Common myeloid progenitor, CD34-positive (primary cell): ENCODE measurements at regions not wholly inside any gene's neighbourhood (a gene's known extent, or its start where the extent isn't known, plus 50 kb on each side); places are given as distances from the start of the nearest gene placed in this dataset.

Source experiments
- CTCF ChIA-PET: fragments of 350-600 bp; sonication (Branson Sonifier 250); formaldehyde crosslinking; loops from one replicate; lab custom pipeline; 2021; ENCODE audit warnings: antibody characterized with exemption; lab: Charles Lee
- POLR2A ChIA-PET: fragments of 350-600 bp; sonication (Branson Sonifier 250); formaldehyde crosslinking; loops from one replicate; lab custom pipeline; 2021; ENCODE audit warnings: antibody characterized with exemption; lab: Charles Lee
- DNase-seq, 3 donors: peaks; one replicate each; pipeline versions ENCODE4 v3.0.0 to v3.0.0-alpha.2; 2013
- H3K27ac ChIP-seq, 2 experiments: 1 replicate in 1 of 2; 2 replicates in 1 of 2; pipeline ENCODE4 v1.7.0; 2013; ENCODE audit warnings: inconsistent platforms in 2 of 2, low read length in 2 of 2, mild to moderate bottlenecking in 2 of 2, low read depth in 1 of 2, moderate library complexity in 1 of 2; ENCODE audit not compliant: severe bottlenecking in 2 of 2, insufficient read depth in 1 of 2, poor library complexity in 1 of 2
- H3K27me3 ChIP-seq, 5 experiments: replicated peaks in 2 of 5; 1 replicate in 3 of 5; 2 replicates in 2 of 5; pipeline versions ENCODE4 v1.6.1 to v1.7.0; 2013; ENCODE audit warnings: low read length in 4 of 5, mild to moderate bottlenecking in 2 of 5, moderate library complexity in 2 of 5, inconsistent platforms in 1 of 5; ENCODE audit not compliant: insufficient read depth in 5 of 5, control insufficient read depth in 4 of 5
- H3K36me3 ChIP-seq, 4 experiments: 1 replicate in 2 of 4; 2 replicates in 2 of 4; pipeline versions ENCODE4 v1.6.1 to v1.7.0; 2013; ENCODE audit warnings: low read length in 3 of 4, control low read depth in 1 of 4, mild to moderate bottlenecking in 1 of 4; ENCODE audit not compliant: control insufficient read depth in 4 of 4, insufficient read depth in 4 of 4
- H3K4me1 ChIP-seq, 4 experiments: 1 replicate in 3 of 4; 2 replicates in 1 of 4; pipeline versions ENCODE4 v1.6.1 to v1.7.1; 2013; ENCODE audit warnings: low read length in 3 of 4, mild to moderate bottlenecking in 3 of 4, control low read depth in 1 of 4, inconsistent platforms in 1 of 4, moderate library complexity in 1 of 4; ENCODE audit not compliant: control insufficient read depth in 4 of 4, insufficient read depth in 4 of 4; ENCODE audit errors: control extremely low read depth in 1 of 4
- H3K4me3 ChIP-seq, 7 experiments: 1 replicate in 4 of 7; 2 replicates in 3 of 7; pipeline versions ENCODE4 v1.5.1 to v1.7.0; 2013; ENCODE audit warnings: mild to moderate bottlenecking in 7 of 7, low read length in 6 of 7, moderate library complexity in 6 of 7, inconsistent platforms in 2 of 7, low read depth in 2 of 7, control low read depth in 1 of 7; ENCODE audit not compliant: insufficient read depth in 4 of 7, control insufficient read depth in 1 of 7; ENCODE audit errors: extremely low read depth in 1 of 7
- H3K9me3 ChIP-seq, 5 experiments: 1 replicate in 4 of 5; 2 replicates in 1 of 5; pipeline versions ENCODE4 v1.6.1 to v1.7.1; 2013; ENCODE audit warnings: low read length in 4 of 5, mild to moderate bottlenecking in 2 of 5, inconsistent platforms in 1 of 5, low read depth in 1 of 5, moderate library complexity in 1 of 5; ENCODE audit not compliant: control insufficient read depth in 4 of 5, insufficient read depth in 2 of 5; ENCODE audit errors: control extremely low read depth in 1 of 5
- WGBS: methylation state at CpG from one replicate; pipeline ENCODE4 v1.1.5; 2013; ENCODE audit not compliant: insufficient coverage; 5-methylcytosine and 5-hydroxymethylcytosine counted together

DNA sequence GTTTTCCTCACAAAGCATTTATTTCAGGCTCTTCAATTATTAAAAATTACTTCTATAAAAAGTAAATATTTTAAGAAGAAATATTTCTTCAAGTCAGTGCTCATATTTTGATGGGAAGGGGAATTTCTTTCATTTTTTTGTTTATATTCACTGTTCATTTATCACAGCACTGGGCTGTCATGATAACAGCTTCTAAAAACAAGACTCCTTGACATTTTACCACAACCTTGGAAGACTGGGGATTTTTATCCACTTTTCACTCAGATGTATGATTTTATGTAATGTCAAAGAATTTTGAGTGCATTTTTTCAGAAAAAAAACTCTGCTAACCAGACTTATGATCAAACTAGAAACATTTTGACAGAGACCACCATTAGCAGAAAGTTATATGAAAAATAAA is 149.7 kb downstream of the PHLDA1 start:
- peaks cover 4 to 27% (median 8%) of the 10 kb centered on the region in 5 experiments for H3K27me3 ChIP-seq
- H3K27ac ChIP-seq: no peak overlapping the region
- DNase-seq: no peak
- ChIA-PET CTCF (interaction anchor here (1.4 kb wide), 1 partner anchor 33 kb away, joined by 4 read pairs; no protein-coding TSS in a partner anchor), POLR2A (no interaction called here)
- no peak overlapping the region for H3K4me3 ChIP-seq
- H3K9me3 ChIP-seq: no peaks in the 10 kb centered on the region
- H3K36me3 ChIP-seq: no peaks in the 10 kb centered on the region
- H3K4me1 ChIP-seq: no peaks in the 10 kb centered on the region

DNA sequence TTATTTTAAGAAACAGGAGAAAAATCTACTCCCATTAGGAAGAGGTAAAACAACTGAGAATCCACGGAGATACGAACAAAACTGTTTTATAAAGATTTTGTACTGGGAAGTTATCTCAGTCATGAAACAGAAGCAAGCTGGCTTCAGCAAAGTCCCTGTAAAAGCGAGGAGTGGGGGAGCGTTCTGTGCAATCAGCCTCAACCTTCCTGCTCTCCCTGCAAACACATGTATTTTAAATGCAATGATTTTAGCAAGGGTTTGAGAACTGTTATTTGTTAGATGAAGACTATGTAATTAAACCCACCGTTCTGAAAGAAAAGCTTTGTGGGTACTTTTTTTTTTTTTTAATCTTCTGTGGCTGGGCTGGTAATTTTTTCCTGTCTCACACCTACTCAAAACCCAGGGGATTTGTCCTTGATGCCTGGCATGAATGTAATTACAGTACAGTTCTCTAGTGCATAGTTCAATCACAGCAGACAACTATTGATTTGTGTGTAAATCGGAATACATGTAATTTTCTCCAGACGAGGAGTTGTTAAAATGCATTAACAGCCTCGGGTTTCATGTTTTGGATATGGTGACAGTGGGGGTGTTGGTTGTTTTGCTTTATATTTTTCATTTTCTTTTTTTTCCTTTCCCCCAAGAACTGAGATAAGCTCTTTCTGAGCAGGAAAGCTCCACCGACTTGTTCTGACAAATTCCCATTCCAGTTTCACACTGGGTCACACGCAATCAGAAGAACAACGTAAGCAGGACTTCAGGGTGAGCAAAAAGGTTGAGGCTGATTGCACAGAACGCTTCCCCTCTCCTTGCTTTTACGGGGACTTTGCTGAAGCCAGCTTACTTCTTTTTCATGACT is 153.6 kb downstream of the PHLDA1 start:
- WGBS: 87% methylated on average over 7 of the region's 13 CpGs
- ChIA-PET CTCF (interaction anchor here (1.1 kb wide), 1 partner anchor 111 kb away, joined by 4 read pairs; no protein-coding TSS in a partner anchor), POLR2A (no interaction called here)
- H3K9me3 ChIP-seq: no peaks in the 10 kb centered on the region
- peaks cover 0 to 16% (median under 1%) of the 10 kb centered on the region in 5 experiments for H3K27me3 ChIP-seq
- H3K36me3 ChIP-seq: no peaks in the 10 kb centered on the region
- no peaks in the 10 kb centered on the region for H3K4me1 ChIP-seq
- H3K27ac ChIP-seq: no peak overlapping the region
- no peak for DNase-seq
- H3K4me3 ChIP-seq: no peak overlapping the region

DNA sequence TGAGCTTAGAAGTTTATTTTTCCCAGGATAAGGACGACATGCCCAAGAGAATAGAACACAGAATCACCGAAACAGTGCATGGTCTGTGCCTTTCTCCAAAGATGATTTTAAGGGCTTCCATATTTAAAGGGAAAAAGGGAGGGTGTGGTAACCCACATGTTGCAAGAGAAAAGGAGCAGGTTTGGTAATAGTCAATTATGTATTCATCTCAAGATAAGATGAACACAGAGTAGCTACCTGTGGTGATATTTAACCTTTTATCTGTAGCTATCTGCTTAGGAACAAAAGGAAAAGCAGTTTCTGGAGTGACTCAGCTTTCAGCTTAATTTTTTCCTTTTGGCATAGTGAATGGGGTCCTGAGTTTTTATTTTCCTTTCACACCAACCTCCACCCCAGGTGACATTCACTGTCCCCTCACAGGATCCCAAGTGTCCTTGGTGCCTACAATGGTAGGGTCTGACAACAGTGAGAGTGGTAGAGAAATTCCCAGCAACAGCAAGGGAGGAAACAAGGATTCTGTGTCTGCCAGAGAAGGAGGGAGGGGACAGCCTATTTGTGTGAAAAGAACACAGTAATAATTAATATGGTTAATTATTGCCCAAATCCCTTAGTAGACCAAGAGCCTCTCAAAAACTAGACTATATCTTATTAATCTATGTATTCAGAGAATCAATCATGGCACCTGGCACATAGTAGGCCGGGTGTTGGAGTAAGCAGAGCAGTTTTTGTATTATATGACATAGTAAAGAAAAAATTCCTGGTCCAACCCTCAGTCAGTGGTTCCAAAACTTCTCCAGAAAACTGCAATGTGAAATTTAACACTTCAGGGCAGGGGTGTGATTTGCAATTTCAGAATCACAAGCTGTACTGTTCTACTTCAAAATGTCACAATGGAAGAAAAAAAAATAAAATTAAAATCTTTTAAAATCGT is 154.5 kb downstream of the PHLDA1 start:
- H3K27ac ChIP-seq: no peak overlapping the region
- H3K9me3 ChIP-seq: no peaks in the 10 kb centered on the region
- POLR2A ChIA-PET: no interaction called here
- 82% methylated on average over 2 of the region's 4 CpGs for WGBS
- CTCF ChIA-PET: interaction anchor here (1.1 kb wide), 1 partner anchor 111 kb away, joined by 4 read pairs; no protein-coding TSS in a partner anchor
- H3K4me1 ChIP-seq: no peaks in the 10 kb centered on the region
- peaks cover 0 to 15% (median 0%) of the 10 kb centered on the region in 5 experiments for H3K27me3 ChIP-seq
- no peak overlapping the region for H3K4me3 ChIP-seq
- no peaks in the 10 kb centered on the region for H3K36me3 ChIP-seq
- no peak for DNase-seq

DNA sequence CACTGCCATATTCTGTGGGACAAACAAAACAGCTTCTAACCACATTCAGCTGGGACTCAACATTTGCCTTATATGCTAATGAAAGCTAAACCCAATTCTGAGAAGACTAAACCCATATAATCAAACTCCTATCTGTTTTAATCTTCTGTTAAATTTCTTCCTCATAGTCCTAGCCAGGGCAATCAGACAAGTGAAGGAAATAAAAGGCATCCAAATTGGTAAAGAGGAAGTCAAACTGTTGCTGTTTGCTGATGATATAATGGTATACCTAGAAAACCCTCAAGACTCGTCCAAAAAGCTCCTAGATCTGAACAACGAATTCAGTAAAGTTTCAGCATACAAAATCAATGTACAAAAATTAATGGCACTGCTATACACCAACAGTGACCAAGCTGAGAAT is 157.1 kb downstream of the PHLDA1 start:
- Histone ChIP-seq H3K27me3 (peaks cover 0 to 10% (median 0%) of the 10 kb centered on the region in 5 experiments), H3K4me1 (no peaks in the 10 kb centered on the region), H3K9me3 (no peaks in the 10 kb centered on the region), H3K36me3 (no peaks in the 10 kb centered on the region), H3K4me3 (no peak overlapping the region), H3K27ac (no peak overlapping the region)
- WGBS: 10% methylated on average over 2 of the region's 2 CpGs
- CTCF ChIA-PET: no interaction called here
- POLR2A ChIA-PET: no interaction called here
- peak in 2 of 3 donors; percentile 3 to 10 for DNase-seq

DNA sequence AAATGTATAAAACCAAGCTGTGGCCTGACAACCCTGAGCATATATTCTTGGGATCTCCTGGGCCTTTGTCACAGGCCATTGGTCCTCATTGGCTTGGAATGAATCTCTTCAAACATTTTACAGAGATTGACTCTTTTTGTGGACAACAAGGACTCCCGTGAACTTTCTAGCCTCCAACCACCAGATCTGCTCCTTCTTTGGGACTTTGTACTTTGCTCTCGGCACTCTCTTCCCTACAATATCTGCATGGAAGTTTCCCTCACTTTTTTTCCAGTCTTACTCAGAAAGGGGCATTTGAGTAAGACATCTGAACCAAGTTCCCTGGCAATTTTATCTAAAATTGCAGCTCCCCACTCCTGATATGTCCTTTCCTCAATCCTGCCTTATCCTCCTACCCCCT is 158.8 kb downstream of the PHLDA1 start:
- H3K4me3 ChIP-seq: no peak overlapping the region
- no peaks in the 10 kb centered on the region for H3K9me3 ChIP-seq
- ChIA-PET CTCF (interaction anchor here (1.4 kb wide), 1 partner anchor 164 kb away, joined by 3 read pairs; no protein-coding TSS in a partner anchor), POLR2A (no interaction called here)
- no peaks in the 10 kb centered on the region for H3K27me3 ChIP-seq
- 93% methylated on average over 2 of the region's 2 CpGs for WGBS
- DNase-seq: no peak
- no peak overlapping the region for H3K27ac ChIP-seq
- H3K36me3 ChIP-seq: no peaks in the 10 kb centered on the region
- no peaks in the 10 kb centered on the region for H3K4me1 ChIP-seq

DNA sequence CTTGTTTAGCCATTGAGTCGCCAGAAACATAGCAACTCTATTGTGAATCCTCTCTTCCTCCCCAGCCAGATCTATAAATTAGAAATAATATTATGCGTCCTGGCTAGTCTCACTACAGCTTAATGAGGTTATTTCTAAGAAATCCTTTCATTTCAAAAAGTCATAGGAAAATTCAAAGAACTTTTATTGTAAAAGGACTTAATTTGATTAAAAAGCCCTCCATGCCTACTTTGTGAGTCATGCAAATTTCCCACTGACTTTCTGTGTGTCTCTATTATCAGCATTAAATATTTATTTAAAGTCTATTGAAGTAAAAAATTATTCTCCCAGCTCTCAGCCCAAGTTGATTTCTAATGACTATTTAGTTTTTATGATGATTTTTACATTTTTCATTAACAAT is 160.7 kb downstream of the PHLDA1 start:
- CTCF ChIA-PET: no interaction called here

More for the DNA sequence above, 160.7 kb downstream of the PHLDA1 start:
- Histone ChIP-seq H3K27ac (no peak overlapping the region), H3K36me3 (no peaks in the 10 kb centered on the region), H3K27me3 (no peaks in the 10 kb centered on the region), H3K4me1 (no peaks in the 10 kb centered on the region), H3K4me3 (no peak overlapping the region), H3K9me3 (peaks cover 0 to 3% (median 0%) of the 10 kb centered on the region in 5 experiments)
- POLR2A ChIA-PET: interaction anchor here (0.6 kb wide), 1 partner anchor 17 kb away, joined by 5 read pairs; no protein-coding TSS in a partner anchor
- WGBS: no CpG with 5 or more reads among the region's 2 CpGs
- no peak for DNase-seq
